ENCODE measurements at regions not wholly inside any gene's neighbourhood (a gene's known extent, or its start where the extent isn't known, plus 50 kb on each side); places are given as distances from the start of the nearest gene placed in this dataset.
"Not testable (repeated sequence)": the region's sequence is repeated elsewhere in the genome, so short reads cannot be mapped to it uniquely, and the experiment has no call there.

DNA sequence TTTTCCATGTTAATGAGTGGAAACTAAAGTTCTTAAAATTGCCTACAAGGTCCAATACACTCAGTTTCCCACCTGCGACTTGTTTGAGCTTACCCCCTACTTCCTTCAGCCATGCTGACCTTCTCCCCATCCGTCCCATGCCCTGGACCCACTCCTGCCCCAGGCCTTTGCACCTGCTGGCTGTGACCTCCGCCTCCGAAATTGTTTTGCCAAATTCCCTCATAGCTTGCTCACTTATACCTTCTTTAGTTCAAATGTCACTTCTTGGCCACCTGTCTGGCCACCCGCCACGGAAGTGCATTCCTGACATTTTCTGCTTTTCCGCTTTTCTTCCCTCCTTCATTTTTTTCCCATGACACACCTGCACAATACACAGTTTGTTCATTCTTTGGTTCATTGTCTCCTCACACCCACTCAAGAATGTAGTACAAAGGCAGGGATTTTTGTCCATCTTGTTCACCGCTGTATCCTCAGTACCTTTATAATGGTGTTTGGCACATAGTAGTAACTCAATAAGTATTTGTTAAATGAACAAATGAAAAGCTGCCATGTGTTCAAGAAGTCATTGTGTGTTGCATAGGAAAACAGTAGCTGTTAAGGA, 85.9 kb downstream of the NPIPB5 start:
- H3K4me3 ChIP-seq (ENCODE audit: low read length in 2 of 2); H3K4me1 ChIP-seq (ENCODE audit: control insufficient read depth in 2 of 2, insufficient read depth in 2 of 2, low read length in 2 of 2); DNase-seq (ENCODE audit: low read depth in 6 of 9, low spot score in 9 of 9); H3K9me3 ChIP-seq (ENCODE audit: control insufficient read depth in 2 of 2, insufficient read depth in 1 of 2, low read length in 1 of 2); H3K27ac ChIP-seq (ENCODE audit: low read depth in 1 of 2, low read length in 1 of 2); H3K36me3 ChIP-seq (ENCODE audit: control insufficient read depth in 2 of 2, insufficient read depth in 2 of 2, low read length in 1 of 2); H3K27me3 ChIP-seq (ENCODE audit: control insufficient read depth in 2 of 2, insufficient read depth in 1 of 2, low read length in 1 of 2): not testable (repeated sequence)
- WGBS, result no CpG with 5 or more reads among the region's 8 CpGs

DNA sequence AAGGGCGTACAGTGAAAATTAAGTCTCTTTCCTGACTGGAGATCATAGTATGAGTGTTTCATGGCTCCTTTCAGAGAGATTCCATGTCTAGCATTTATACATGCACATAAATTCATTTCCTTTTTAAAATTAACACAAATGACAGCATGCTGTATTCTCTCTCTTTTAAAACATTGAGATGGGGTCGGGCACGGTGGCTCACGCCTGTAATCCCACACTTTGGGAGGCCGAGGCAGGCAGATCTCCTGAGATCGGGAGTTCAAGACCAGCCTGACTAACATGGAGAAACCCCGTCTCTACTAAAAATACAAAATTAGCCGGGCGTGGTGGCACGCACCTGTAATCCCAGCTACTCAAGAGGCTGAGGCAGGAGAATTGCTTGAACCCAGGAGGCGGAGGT, 93.1 kb downstream of the NPIPB5 start:
- not testable (repeated sequence) for H3K27ac ChIP-seq (ENCODE audit: low read depth in 1 of 2, low read length in 1 of 2); H3K9me3 ChIP-seq (ENCODE audit: control insufficient read depth in 2 of 2, insufficient read depth in 1 of 2, low read length in 1 of 2); H3K27me3 ChIP-seq (ENCODE audit: control insufficient read depth in 2 of 2, insufficient read depth in 1 of 2, low read length in 1 of 2); H3K4me3 ChIP-seq (ENCODE audit: low read length in 2 of 2); DNase-seq (ENCODE audit: low read depth in 6 of 9, low spot score in 9 of 9); H3K4me1 ChIP-seq (ENCODE audit: control insufficient read depth in 2 of 2, insufficient read depth in 2 of 2, low read length in 2 of 2); H3K36me3 ChIP-seq (ENCODE audit: control insufficient read depth in 2 of 2, insufficient read depth in 2 of 2, low read length in 1 of 2)
- WGBS, result 97% methylated on average over 5 of the region's 11 CpGs

- H3K4me1 ChIP-seq (ENCODE audit: control insufficient read depth in 2 of 2, insufficient read depth in 2 of 2, low read length in 2 of 2); H3K27me3 ChIP-seq (ENCODE audit: control insufficient read depth in 2 of 2, insufficient read depth in 1 of 2, low read length in 1 of 2); H3K27ac ChIP-seq (ENCODE audit: low read depth in 1 of 2, low read length in 1 of 2); DNase-seq (ENCODE audit: low read depth in 6 of 9, low spot score in 9 of 9); H3K36me3 ChIP-seq (ENCODE audit: control insufficient read depth in 2 of 2, insufficient read depth in 2 of 2, low read length in 1 of 2); H3K4me3 ChIP-seq (ENCODE audit: low read length in 2 of 2); H3K9me3 ChIP-seq (ENCODE audit: control insufficient read depth in 2 of 2, insufficient read depth in 1 of 2, low read length in 1 of 2): not testable (repeated sequence)
These were observed 95.9 kb downstream of the NPIPB5 start for GRCh38 chr16:22606619-22607018.

- 83% methylated on average over 1 of the region's 2 CpGs for WGBS
- not testable (repeated sequence) for H3K9me3 ChIP-seq (ENCODE audit: control insufficient read depth in 2 of 2, insufficient read depth in 1 of 2, low read length in 1 of 2)
These were observed 99.1 kb downstream of the NPIPB5 start for GRCh38 chr16:22609798-22610197.

DNA sequence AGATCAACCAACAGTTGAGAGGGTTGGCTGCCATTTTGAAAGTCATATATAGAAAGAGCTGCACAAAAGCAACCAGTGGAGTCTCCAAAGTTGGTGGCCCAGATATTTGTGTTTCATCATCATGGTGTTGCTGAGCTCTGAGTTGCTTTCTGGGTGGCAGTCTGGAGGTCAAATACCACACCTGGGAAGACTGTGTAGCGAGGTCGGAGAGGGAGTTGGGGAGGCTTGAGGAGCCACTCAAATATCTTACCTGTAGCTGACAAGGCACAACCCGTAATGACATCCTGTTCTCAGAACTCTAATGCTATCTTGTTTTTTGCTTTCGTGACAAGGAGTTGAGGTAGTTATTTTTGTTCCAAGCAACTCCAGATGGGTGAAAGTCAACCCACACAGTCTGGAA, 100.4 kb downstream of the NPIPB5 start:
- WGBS, result 96% methylated on average over 4 of the region's 4 CpGs
- not testable (repeated sequence) for H3K4me1 ChIP-seq (ENCODE audit: control insufficient read depth in 2 of 2, insufficient read depth in 2 of 2, low read length in 2 of 2); H3K27ac ChIP-seq (ENCODE audit: low read depth in 1 of 2, low read length in 1 of 2); H3K36me3 ChIP-seq (ENCODE audit: control insufficient read depth in 2 of 2, insufficient read depth in 2 of 2, low read length in 1 of 2); DNase-seq (ENCODE audit: low read depth in 6 of 9, low spot score in 9 of 9); H3K27me3 ChIP-seq (ENCODE audit: control insufficient read depth in 2 of 2, insufficient read depth in 1 of 2, low read length in 1 of 2); H3K4me3 ChIP-seq (ENCODE audit: low read length in 2 of 2); H3K9me3 ChIP-seq (ENCODE audit: control insufficient read depth in 2 of 2, insufficient read depth in 1 of 2, low read length in 1 of 2)

More at GRCh38 chr16:22609798-22610197, 99.1 kb downstream of the NPIPB5 start:
- not testable (repeated sequence) for H3K4me3 ChIP-seq (ENCODE audit: low read length in 2 of 2); H3K27me3 ChIP-seq (ENCODE audit: control insufficient read depth in 2 of 2, insufficient read depth in 1 of 2, low read length in 1 of 2); H3K36me3 ChIP-seq (ENCODE audit: control insufficient read depth in 2 of 2, insufficient read depth in 2 of 2, low read length in 1 of 2); DNase-seq (ENCODE audit: low read depth in 6 of 9, low spot score in 9 of 9); H3K4me1 ChIP-seq (ENCODE audit: control insufficient read depth in 2 of 2, insufficient read depth in 2 of 2, low read length in 2 of 2); H3K27ac ChIP-seq (ENCODE audit: low read depth in 1 of 2, low read length in 1 of 2)

GRCh38 chr16:22614271-22614947, 103.7 kb downstream of the NPIPB5 start:
- H3K27me3 ChIP-seq (ENCODE audit: control insufficient read depth in 2 of 2, insufficient read depth in 1 of 2, low read length in 1 of 2), result peaks cover 0 to 2% of the 10 kb centered on the region in 2 donors
- no peaks in the 10 kb centered on the region for H3K4me1 ChIP-seq (ENCODE audit: control insufficient read depth in 2 of 2, insufficient read depth in 2 of 2, low read length in 2 of 2)
- H3K36me3 ChIP-seq (ENCODE audit: control insufficient read depth in 2 of 2, insufficient read depth in 2 of 2, low read length in 1 of 2), result no peaks in the 10 kb centered on the region
- H3K4me3 ChIP-seq (ENCODE audit: low read length in 2 of 2), result no peak overlapping the region
- no peak for DNase-seq (ENCODE audit: low read depth in 6 of 9, low spot score in 9 of 9)
- H3K9me3 ChIP-seq (ENCODE audit: control insufficient read depth in 2 of 2, insufficient read depth in 1 of 2, low read length in 1 of 2), result no peaks in the 10 kb centered on the region
- H3K27ac ChIP-seq (ENCODE audit: low read depth in 1 of 2, low read length in 1 of 2), result no peak overlapping the region
- whole genome bisulfite sequencing, result 91% methylated on average over 6 of the region's 6 CpGs

DNA sequence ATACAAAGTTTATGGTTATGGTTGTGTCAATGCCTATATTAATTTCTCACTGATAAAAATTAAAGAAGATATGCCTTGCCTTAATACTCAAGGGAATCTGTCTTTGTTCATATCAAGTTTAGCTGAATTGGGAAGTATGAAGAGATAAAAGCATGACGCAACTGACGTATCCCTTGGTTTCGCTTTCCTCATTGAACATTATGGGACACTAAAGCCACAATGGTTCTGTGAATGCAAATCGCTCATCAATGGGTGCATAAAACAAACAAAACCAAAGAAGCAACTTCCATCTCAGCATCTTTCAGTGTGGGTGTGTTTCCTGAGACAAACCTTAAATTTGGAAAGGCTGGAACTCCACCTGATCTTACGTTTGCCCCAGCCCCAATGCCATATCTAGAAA, 108.2 kb downstream of the NPIPB5 start:
- no peaks in the 10 kb centered on the region for H3K4me1 ChIP-seq (ENCODE audit: control insufficient read depth in 2 of 2, insufficient read depth in 2 of 2, low read length in 2 of 2)
- WGBS, result 91% methylated on average over 5 of the region's 5 CpGs
- DNase-seq (ENCODE audit: low read depth in 6 of 9, low spot score in 9 of 9), result no peak

GRCh38 chr16:22621586-22622155, 111.0 kb downstream of the NPIPB5 start:
- H3K4me1 ChIP-seq (ENCODE audit: control insufficient read depth in 2 of 2, insufficient read depth in 2 of 2, low read length in 2 of 2), result no peaks in the 10 kb centered on the region
- 74% methylated on average over 7 of the region's 7 CpGs for WGBS
- no peak overlapping the region for H3K4me3 ChIP-seq (ENCODE audit: low read length in 2 of 2)
- no peaks in the 10 kb centered on the region for H3K9me3 ChIP-seq (ENCODE audit: control insufficient read depth in 2 of 2, insufficient read depth in 1 of 2, low read length in 1 of 2)
- no peak for DNase-seq (ENCODE audit: low read depth in 6 of 9, low spot score in 9 of 9)
- H3K27me3 ChIP-seq (ENCODE audit: control insufficient read depth in 2 of 2, insufficient read depth in 1 of 2, low read length in 1 of 2), result peaks cover 0 to under 1% of the 10 kb centered on the region in 2 donors
- no peak overlapping the region for H3K27ac ChIP-seq (ENCODE audit: low read depth in 1 of 2, low read length in 1 of 2)
- H3K36me3 ChIP-seq (ENCODE audit: control insufficient read depth in 2 of 2, insufficient read depth in 2 of 2, low read length in 1 of 2), result no peaks in the 10 kb centered on the region

More for the DNA sequence above, 108.2 kb downstream of the NPIPB5 start:
- H3K36me3 ChIP-seq (ENCODE audit: control insufficient read depth in 2 of 2, insufficient read depth in 2 of 2, low read length in 1 of 2), result no peaks in the 10 kb centered on the region
- H3K27ac ChIP-seq (ENCODE audit: low read depth in 1 of 2, low read length in 1 of 2), result no peak overlapping the region
- no peaks in the 10 kb centered on the region for H3K9me3 ChIP-seq (ENCODE audit: control insufficient read depth in 2 of 2, insufficient read depth in 1 of 2, low read length in 1 of 2)
- H3K4me3 ChIP-seq (ENCODE audit: low read length in 2 of 2), result no peak overlapping the region
- peaks cover 0 to 2% of the 10 kb centered on the region in 2 donors for H3K27me3 ChIP-seq (ENCODE audit: control insufficient read depth in 2 of 2, insufficient read depth in 1 of 2, low read length in 1 of 2)

GRCh38 chr16:22622703-22623102, 112.0 kb downstream of the NPIPB5 start:
- Histone ChIP-seq H3K4me1 (ENCODE audit: control insufficient read depth in 2 of 2, insufficient read depth in 2 of 2, low read length in 2 of 2) (no peaks in the 10 kb centered on the region), H3K27ac (ENCODE audit: low read depth in 1 of 2, low read length in 1 of 2) (no peak overlapping the region), H3K27me3 (ENCODE audit: control insufficient read depth in 2 of 2, insufficient read depth in 1 of 2, low read length in 1 of 2) (no peaks in the 10 kb centered on the region), H3K4me3 (ENCODE audit: low read length in 2 of 2) (no peak overlapping the region), H3K36me3 (ENCODE audit: control insufficient read depth in 2 of 2, insufficient read depth in 2 of 2, low read length in 1 of 2) (no peaks in the 10 kb centered on the region), H3K9me3 (ENCODE audit: control insufficient read depth in 2 of 2, insufficient read depth in 1 of 2, low read length in 1 of 2) (no peaks in the 10 kb centered on the region)
- WGBS, result 89% methylated on average over 5 of the region's 5 CpGs
- no peak for DNase-seq (ENCODE audit: low read depth in 6 of 9, low spot score in 9 of 9)
